ENCODE measurements at regions not wholly inside any gene's neighbourhood (a gene's known extent, or its start where the extent isn't known, plus 50 kb on each side); places are given as distances from the start of the nearest gene placed in this dataset.

GRCh38 chr4:1516261-1516660 is 110.0 kb upstream of the NKX1-1 start:
- Histone ChIP-seq H3K4me1 (ENCODE audit: insufficient read depth, low read length) (peaks cover 6% of the 10 kb centered on the region), H3K4me3 (ENCODE audit: low read length) (no peak overlapping the region), H3K9me3 (ENCODE audit: control insufficient read depth in 1 of 2, insufficient read depth in 1 of 2, low read length in 2 of 2) (peaks cover 0 to 27% of the 10 kb centered on the region in 2 experiments), H3K27ac (ENCODE audit: low read depth in 1 of 2, low read length in 2 of 2) (no peak overlapping the region), H3K36me3 (ENCODE audit: insufficient read depth, low read length) (no peaks in the 10 kb centered on the region), H3K27me3 (ENCODE audit: control insufficient read depth in 1 of 2, insufficient read depth in 2 of 2, low read length in 2 of 2) (peaks cover 7 to 22% of the 10 kb centered on the region in 2 experiments)
- DNase-seq, result no peak
- Mint-ChIP-seq H3K36me3 (ENCODE audit: low read depth) (no peaks in the 10 kb centered on the region), H3K4me1 (ENCODE audit: low read depth) (peaks cover 5% of the 10 kb centered on the region), H3K9me3 (no peaks in the 10 kb centered on the region), H3K27ac (no peak overlapping the region), H3K27me3 (peaks cover 25% of the 10 kb centered on the region), H3K4me3 (no peak overlapping the region)
- intact Hi-C loops (cut with DNase I, micrococcal nuclease), result no loop called here
- CTCF ChIA-PET, result no interaction called here
- POLR2A ChIA-PET, result no interaction called here
- no peak for TF ChIP-seq CTCF (IDR thresholded peaks at IDR 0.05)
- no peak for ATAC-seq (ENCODE audit: poor library complexity)

- no peaks in the 10 kb centered on the region for H3K9me3 Mint-ChIP-seq
- no peak overlapping the region for H3K4me3 ChIP-seq (ENCODE audit: low read length)
- no peak for TF ChIP-seq CTCF (IDR thresholded peaks at IDR 0.05)
- H3K9me3 ChIP-seq (ENCODE audit: control insufficient read depth in 1 of 2, insufficient read depth in 1 of 2, low read length in 2 of 2), result peaks cover 0 to 28% of the 10 kb centered on the region in 2 experiments
- no peak overlapping the region for H3K4me3 Mint-ChIP-seq
- ChIA-PET CTCF (no interaction called here), POLR2A (no interaction called here)
- peaks cover 4% of the 10 kb centered on the region for H3K4me1 ChIP-seq (ENCODE audit: insufficient read depth, low read length)
- no peak overlapping the region for H3K27ac ChIP-seq (ENCODE audit: low read depth in 1 of 2, low read length in 2 of 2)
- DNase-seq (no peak), ATAC-seq (ENCODE audit: poor library complexity) (no peak)
- H3K36me3 Mint-ChIP-seq (ENCODE audit: low read depth), result no peaks in the 10 kb centered on the region
- peaks cover 5% of the 10 kb centered on the region for H3K4me1 Mint-ChIP-seq (ENCODE audit: low read depth)
- no peak overlapping the region for H3K27ac Mint-ChIP-seq
- intact Hi-C loops (cut with DNase I, micrococcal nuclease), result no loop called here
- peaks cover 7 to 21% of the 10 kb centered on the region in 2 experiments for H3K27me3 ChIP-seq (ENCODE audit: control insufficient read depth in 1 of 2, insufficient read depth in 2 of 2, low read length in 2 of 2)
- H3K27me3 Mint-ChIP-seq, result peaks cover 24% of the 10 kb centered on the region
- no peaks in the 10 kb centered on the region for H3K36me3 ChIP-seq (ENCODE audit: insufficient read depth, low read length)
These were observed 109.5 kb upstream of the NKX1-1 start for GRCh38 chr4:1515763-1516162.

- ATAC-seq (ENCODE audit: poor library complexity) (no peak), DNase-seq (no peak)
- Mint-ChIP-seq H3K9me3 (no peaks in the 10 kb centered on the region), H3K27me3 (peaks cover 30% of the 10 kb centered on the region), H3K4me3 (no peak overlapping the region), H3K36me3 (ENCODE audit: low read depth) (no peaks in the 10 kb centered on the region), H3K4me1 (ENCODE audit: low read depth) (peaks cover 5% of the 10 kb centered on the region), H3K27ac (no peak overlapping the region)
- no peaks in the 10 kb centered on the region for H3K36me3 ChIP-seq (ENCODE audit: insufficient read depth, low read length)
- ChIA-PET CTCF (no interaction called here), POLR2A (no interaction called here)
- no peak overlapping the region for H3K27ac ChIP-seq (ENCODE audit: low read depth in 1 of 2, low read length in 2 of 2)
- H3K27me3 ChIP-seq (ENCODE audit: control insufficient read depth in 1 of 2, insufficient read depth in 2 of 2, low read length in 2 of 2), result peaks cover 7 to 21% of the 10 kb centered on the region in 2 experiments
- intact Hi-C loops (cut with DNase I, micrococcal nuclease), result no loop called here
- no peak overlapping the region for H3K4me3 ChIP-seq (ENCODE audit: low read length)
- H3K4me1 ChIP-seq (ENCODE audit: insufficient read depth, low read length), result peaks cover 4% of the 10 kb centered on the region
- peaks cover 0 to 28% of the 10 kb centered on the region in 2 experiments for H3K9me3 ChIP-seq (ENCODE audit: control insufficient read depth in 1 of 2, insufficient read depth in 1 of 2, low read length in 2 of 2)
- TF ChIP-seq CTCF (IDR thresholded peaks at IDR 0.05), result no peak
These were observed 108.9 kb upstream of the NKX1-1 start for GRCh38 chr4:1515156-1515555.

All from CD4-positive, alpha-beta T cell (primary cell).